Endodermal cell (in vitro differentiated cells): ENCODE measurements at regions not wholly inside any gene's neighbourhood (a gene's known extent, or its start where the extent isn't known, plus 50 kb on each side); places are given as distances from the start of the nearest gene placed in this dataset.

Experiments
- DNase-seq: peaks from one replicate; pipeline ENCODE4 v3.0.0-alpha.2; 2017
- H3K27ac ChIP-seq: 2 replicates; pipeline ENCODE4 v1.5.1; 2013; ENCODE audit warnings: mild to moderate bottlenecking, low read depth, low read length, moderate library complexity
- H3K27me3 ChIP-seq: 2 replicates; pipeline ENCODE4 v1.6.1; 2013; ENCODE audit warnings: mild to moderate bottlenecking, low read length, moderate library complexity; ENCODE audit not compliant: insufficient read depth, control insufficient read depth, poor library complexity, severe bottlenecking
- H3K36me3 ChIP-seq: 2 replicates; pipeline ENCODE4 v1.7.0; 2013; ENCODE audit warnings: mild to moderate bottlenecking, low read length, moderate library complexity; ENCODE audit not compliant: control insufficient read depth, insufficient read depth
- H3K4me1 ChIP-seq: one replicate; pipeline ENCODE4 v1.7.0; 2013; ENCODE audit warnings: low read length; ENCODE audit not compliant: control insufficient read depth, insufficient read depth
- H3K4me3 ChIP-seq: 2 replicates; pipeline ENCODE4 v1.5.1; 2013; ENCODE audit warnings: mild to moderate bottlenecking, low read length, moderate library complexity
- H3K9ac ChIP-seq: 2 replicates; pipeline ENCODE4 v1.6.1; 2013; ENCODE audit warnings: mild to moderate bottlenecking, low read length, moderate library complexity; ENCODE audit not compliant: poor library complexity, severe bottlenecking; ENCODE audit errors: extremely low read depth
- H3K9me3 ChIP-seq: 2 replicates; pipeline ENCODE4 v1.6.1; 2013; ENCODE audit warnings: mild to moderate bottlenecking, low read length, moderate library complexity; ENCODE audit not compliant: control insufficient read depth
- H3K27ac Mint-ChIP-seq: 2 replicates; pipeline ENCODE4 v1.8.0; 2020; ENCODE audit warnings: mixed read lengths
- H3K27me3 Mint-ChIP-seq: 2 replicates; pipeline ENCODE4 v1.8.0; 2021; ENCODE audit warnings: mild to moderate bottlenecking, mixed read lengths; ENCODE audit not compliant: insufficient read depth
- H3K36me3 Mint-ChIP-seq: 2 replicates; pipeline ENCODE4 v1.8.0; 2020; ENCODE audit warnings: low read depth, mixed read lengths
- H3K4me1 Mint-ChIP-seq: 2 replicates; pipeline ENCODE4 v1.8.0; 2020; ENCODE audit warnings: mixed read lengths
- H3K4me3 Mint-ChIP-seq: 2 replicates; pipeline ENCODE4 v1.8.0; 2020; ENCODE audit warnings: mild to moderate bottlenecking, moderate library complexity, mixed read lengths
- H3K9me3 Mint-ChIP-seq: 2 replicates; pipeline ENCODE4 v1.8.0; 2020; ENCODE audit warnings: mild to moderate bottlenecking, mixed read lengths
- CTCF ChIP-seq: fragments of 200-600 bp; sonication (generic); conservative IDR thresholded peaks from 2 replicates; pipeline ENCODE4 v1.5.0; 2021; ENCODE audit warnings: antibody characterized with exemption, mild to moderate bottlenecking
- WGBS, 2 experiments: methylation state at CpG; one replicate each; pipeline versions ENCODE4 v1.1.5 to v1.1.7; 2013; ENCODE audit warnings: missing lambda C conversion rate in 2 of 2, mixed read lengths in 1 of 2; ENCODE audit not compliant: insufficient coverage in 1 of 2, insufficient read length in 1 of 2; 5-methylcytosine and 5-hydroxymethylcytosine counted together

- Mint-ChIP-seq H3K27me3 (no peaks in the 10 kb centered on the region), H3K4me1 (peaks cover 6% of the 10 kb centered on the region), H3K27ac (no peak overlapping the region), H3K9me3 (no peaks in the 10 kb centered on the region), H3K4me3 (no peak overlapping the region), H3K36me3 (no peaks in the 10 kb centered on the region)
- TF ChIP-seq CTCF = no peak
- Histone ChIP-seq H3K4me3 (no peak overlapping the region), H3K36me3 (no peaks in the 10 kb centered on the region), H3K27ac (no peak overlapping the region), H3K27me3 (no peaks in the 10 kb centered on the region), H3K4me1 (no peaks in the 10 kb centered on the region), H3K9me3 (no peaks in the 10 kb centered on the region), H3K9ac (no peak overlapping the region)
- 87 to 100% methylated on average over 4 to 5 of the region's 5 CpGs for WGBS, 2 experiments
- DNase-seq = no peak
These were observed 854.2 kb upstream of the AUTS2 start for GRCh38 chr7:68744036-68744435.

GRCh38 chr7:68748934-68749900, 849.1 kb upstream of the AUTS2 start:
- no peak overlapping the region for H3K4me3 Mint-ChIP-seq
- no peak overlapping the region for H3K27ac Mint-ChIP-seq
- H3K27ac ChIP-seq = no peak overlapping the region
- no peaks in the 10 kb centered on the region for H3K36me3 Mint-ChIP-seq
- no peaks in the 10 kb centered on the region for H3K27me3 Mint-ChIP-seq
- H3K27me3 ChIP-seq = no peaks in the 10 kb centered on the region
- H3K9ac ChIP-seq = no peak overlapping the region
- no peaks in the 10 kb centered on the region for H3K4me1 ChIP-seq
- DNase-seq = no peak
- no peaks in the 10 kb centered on the region for H3K4me1 Mint-ChIP-seq
- H3K4me3 ChIP-seq = no peak overlapping the region
- no peaks in the 10 kb centered on the region for H3K9me3 ChIP-seq
- H3K36me3 ChIP-seq = no peaks in the 10 kb centered on the region
- 93 to 94% methylated on average over 11 to 14 of the region's 14 CpGs for WGBS, 2 experiments
- TF ChIP-seq CTCF = no peak
- H3K9me3 Mint-ChIP-seq = no peaks in the 10 kb centered on the region

- H3K4me1 Mint-ChIP-seq = no peaks in the 10 kb centered on the region
These were observed 845.6 kb upstream of the AUTS2 start for GRCh38 chr7:68752485-68753178.

More at GRCh38 chr7:68752485-68753178, 845.6 kb upstream of the AUTS2 start:
- Mint-ChIP-seq H3K27me3 (no peaks in the 10 kb centered on the region), H3K9me3 (no peaks in the 10 kb centered on the region), H3K36me3 (no peaks in the 10 kb centered on the region), H3K4me3 (no peak overlapping the region), H3K27ac (no peak overlapping the region)
- no peak overlapping the region for H3K4me3 ChIP-seq
- TF ChIP-seq CTCF = no peak
- H3K4me1 ChIP-seq = peaks cover 3% of the 10 kb centered on the region
- WGBS, 2 experiments = 77 to 90% methylated on average over 3 to 5 of the region's 5 CpGs
- DNase-seq = no peak
- H3K27ac ChIP-seq = no peak overlapping the region
- no peaks in the 10 kb centered on the region for H3K27me3 ChIP-seq
- no peaks in the 10 kb centered on the region for H3K9me3 ChIP-seq
- H3K36me3 ChIP-seq = no peaks in the 10 kb centered on the region
- no peak overlapping the region for H3K9ac ChIP-seq
